HG03520 (cell line): ENCODE measurements at regions not wholly inside any gene's neighbourhood (a gene's known extent, or its start where the extent isn't known, plus 50 kb on each side); places are given as distances from the start of the nearest gene placed in this dataset.
"Not testable (repeated sequence)": the region's sequence is repeated elsewhere in the genome, so short reads cannot be mapped to it uniquely, and the experiment has no call there.

Source experiments
- ATAC-seq: cut with Tn5 transposase; IDR thresholded peaks from one replicate; pipeline ENCODE4 v1.9.1; 2021; ENCODE audit warnings: mild to moderate bottlenecking, moderate library complexity; ENCODE audit not compliant: unreplicated experiment

GRCh38 chr4:60926624-60927023 is 273.5 kb upstream of the ADGRL3 start:
- ATAC-seq = no peak

GRCh38 chr4:60930866-60931265 is 269.3 kb upstream of the ADGRL3 start:
- no peak for ATAC-seq

- no peak for ATAC-seq
Observed at GRCh38 chr4:60934566-60935295, 265.4 kb upstream of the ADGRL3 start.

- ATAC-seq = no peak
Observed at GRCh38 chr4:60938181-60938580, 261.9 kb upstream of the ADGRL3 start.

- no peak for ATAC-seq
Observed at GRCh38 chr4:60938621-60939020, 261.5 kb upstream of the ADGRL3 start.

- ATAC-seq = no peak
Observed at GRCh38 chr4:60944060-60944459, 256.1 kb upstream of the ADGRL3 start.

GRCh38 chr4:60945641-60946040 is 254.5 kb upstream of the ADGRL3 start:
- no peak for ATAC-seq

- ATAC-seq = no peak
Observed at GRCh38 chr4:60948008-60948407, 252.1 kb upstream of the ADGRL3 start.

- no peak for ATAC-seq
Observed at GRCh38 chr4:60952921-60953320, 247.2 kb upstream of the ADGRL3 start.

GRCh38 chr4:60953826-60954225 is 246.3 kb upstream of the ADGRL3 start:
- no peak for ATAC-seq

GRCh38 chr4:60962286-60962685 is 237.8 kb upstream of the ADGRL3 start:
- no peak for ATAC-seq

- no peak for ATAC-seq
Observed at GRCh38 chr4:60981534-60981933, 218.6 kb upstream of the ADGRL3 start.

- ATAC-seq = no peak
Observed at GRCh38 chr4:60989141-60989540, 211.0 kb upstream of the ADGRL3 start.

- no peak for ATAC-seq
Observed at GRCh38 chr4:60992037-60992436, 208.1 kb upstream of the ADGRL3 start.

- ATAC-seq = no peak
Observed at GRCh38 chr4:61003301-61003700, 196.8 kb upstream of the ADGRL3 start.

- ATAC-seq = no peak
Observed at GRCh38 chr4:61004651-61005170, 195.4 kb upstream of the ADGRL3 start.

GRCh38 chr4:61011051-61011450 is 189.1 kb upstream of the ADGRL3 start:
- no peak for ATAC-seq

GRCh38 chr4:61011936-61012335 is 188.2 kb upstream of the ADGRL3 start:
- ATAC-seq = not testable (repeated sequence)

- no peak for ATAC-seq
Observed at GRCh38 chr4:61024610-61025009, 175.5 kb upstream of the ADGRL3 start.

- no peak for ATAC-seq
Observed at GRCh38 chr4:61027939-61028338, 172.2 kb upstream of the ADGRL3 start.

- no peak for ATAC-seq
Observed at GRCh38 chr4:61036071-61036684, 163.9 kb upstream of the ADGRL3 start.

- ATAC-seq = no peak
Observed at GRCh38 chr4:61041527-61041926, 158.6 kb upstream of the ADGRL3 start.
